HG02610 (cell line): ENCODE measurements at regions not wholly inside any gene's neighbourhood (a gene's known extent, or its start where the extent isn't known, plus 50 kb on each side); places are given as distances from the start of the nearest gene placed in this dataset.
"Not testable (repeated sequence)": the region's sequence is repeated elsewhere in the genome, so short reads cannot be mapped to it uniquely, and the experiment has no call there.

Experiments used
- ATAC-seq: cut with Tn5 transposase; IDR thresholded peaks from one replicate; pipeline ENCODE4 v1.9.1; 2021; ENCODE audit warnings: mild to moderate bottlenecking, moderate library complexity; ENCODE audit not compliant: unreplicated experiment

GRCh38 chr10:25707976-25708671 is 225.9 kb upstream of the MYO3A start:
- no peak for ATAC-seq

GRCh38 chr10:25713894-25714240 is 220.2 kb upstream of the MYO3A start:
- ATAC-seq: no peak

GRCh38 chr10:25724241-25724640 is 209.8 kb upstream of the MYO3A start:
- ATAC-seq: no peak

GRCh38 chr10:25725917-25726716 is 207.9 kb upstream of the MYO3A start:
- ATAC-seq: peak; percentile 72

- ATAC-seq: no peak
Measured at GRCh38 chr10:25738776-25739175, 195.3 kb upstream of the MYO3A start.

- ATAC-seq: no peak
Measured at GRCh38 chr10:25743832-25744231, 190.2 kb upstream of the MYO3A start.

GRCh38 chr10:25744574-25744973 is 189.5 kb upstream of the MYO3A start:
- no peak for ATAC-seq

- no peak for ATAC-seq
Measured at GRCh38 chr10:25745976-25746375, 188.1 kb upstream of the MYO3A start.

- ATAC-seq: no peak
Measured at GRCh38 chr10:25747084-25747483, 186.9 kb upstream of the MYO3A start.

GRCh38 chr10:25748509-25748908 is 185.5 kb upstream of the MYO3A start:
- ATAC-seq: no peak

GRCh38 chr10:25753776-25754175 is 180.3 kb upstream of the MYO3A start:
- ATAC-seq: no peak

- not testable (repeated sequence) for ATAC-seq
Measured at GRCh38 chr10:25755874-25756273, 178.2 kb upstream of the MYO3A start.

GRCh38 chr10:25756784-25757183 is 177.2 kb upstream of the MYO3A start:
- no peak for ATAC-seq

- no peak for ATAC-seq
Measured at GRCh38 chr10:25758041-25758457, 176.0 kb upstream of the MYO3A start.

- ATAC-seq: no peak
Measured at GRCh38 chr10:25758511-25758910, 175.5 kb upstream of the MYO3A start.

- no peak for ATAC-seq
Measured at GRCh38 chr10:25761937-25762336, 172.1 kb upstream of the MYO3A start.

- ATAC-seq: no peak
Measured at GRCh38 chr10:25766213-25766612, 167.8 kb upstream of the MYO3A start.

GRCh38 chr10:25766687-25767221 is 167.3 kb upstream of the MYO3A start:
- no peak for ATAC-seq

- no peak for ATAC-seq
Measured at GRCh38 chr10:25768167-25768566, 165.9 kb upstream of the MYO3A start.

- ATAC-seq: no peak
Measured at GRCh38 chr10:25778646-25779045, 155.4 kb upstream of the MYO3A start.

GRCh38 chr10:25786161-25786560 is 147.9 kb upstream of the MYO3A start:
- no peak for ATAC-seq

GRCh38 chr10:25786899-25787298 is 147.1 kb upstream of the MYO3A start:
- no peak for ATAC-seq
